ENCODE measurements at regions not wholly inside any gene's neighbourhood (a gene's known extent, or its start where the extent isn't known, plus 50 kb on each side); places are given as distances from the start of the nearest gene placed in this dataset.

GRCh38 chr3:159482994-159483367 lies 505.7 kb upstream of the IL12A start:
- Histone ChIP-seq H3K27me3 (no peaks in the 10 kb centered on the region), H3K4me1 (no peaks in the 10 kb centered on the region), H3K27ac (no peak overlapping the region), H3K9me3 (no peaks in the 10 kb centered on the region), H3K4me3 (no peak overlapping the region), H3K36me3 (no peaks in the 10 kb centered on the region)
- no peak for TF ChIP-seq CTCF (IDR thresholded peaks at IDR 0.05)
- no peak for TF ChIP-seq POLR2A (IDR thresholded peaks at IDR 0.05)
- 62 to 75% methylated on average over 5 of the region's 5 CpGs for WGBS, 2 donors
- DNase-seq: no peak
- intact Hi-C loops (cut with DNase I): no loop called here

- no peak for TF ChIP-seq CTCF (IDR thresholded peaks at IDR 0.05)
- no peak for TF ChIP-seq POLR2A (IDR thresholded peaks at IDR 0.05)
- no peaks in the 10 kb centered on the region for H3K4me1 ChIP-seq
- no peaks in the 10 kb centered on the region for H3K36me3 ChIP-seq
- no peak overlapping the region for H3K4me3 ChIP-seq
- H3K9me3 ChIP-seq: no peaks in the 10 kb centered on the region
- 44 to 53% methylated on average over 2 of the region's 2 CpGs for WGBS, 2 donors
- DNase-seq: no peak
- no peak overlapping the region for H3K27ac ChIP-seq
- intact Hi-C loops (cut with DNase I): no loop called here
- H3K27me3 ChIP-seq: no peaks in the 10 kb centered on the region
Measured at GRCh38 chr3:159486580-159486979, 502.1 kb upstream of the IL12A start.

- Histone ChIP-seq H3K4me3 (no peak overlapping the region), H3K27ac (no peak overlapping the region), H3K27me3 (no peaks in the 10 kb centered on the region), H3K9me3 (no peaks in the 10 kb centered on the region), H3K4me1 (no peaks in the 10 kb centered on the region), H3K36me3 (no peaks in the 10 kb centered on the region)
- DNase-seq: no peak
- 45 to 57% methylated on average over 2 of the region's 2 CpGs for WGBS, 2 donors
- no peak for TF ChIP-seq POLR2A (IDR thresholded peaks at IDR 0.05)
- TF ChIP-seq CTCF (IDR thresholded peaks at IDR 0.05): no peak
- intact Hi-C loops (cut with DNase I): no loop called here
Measured at GRCh38 chr3:159487304-159487703, 501.3 kb upstream of the IL12A start.

GRCh38 chr3:159488602-159489001 lies 500.0 kb upstream of the IL12A start:
- DNase-seq: no peak
- 60 to 68% methylated on average over 2 of the region's 2 CpGs for WGBS, 2 donors
- TF ChIP-seq CTCF (IDR thresholded peaks at IDR 0.05) (no peak), POLR2A (IDR thresholded peaks at IDR 0.05) (no peak)
- intact Hi-C loops (cut with DNase I): no loop called here
- no peak overlapping the region for H3K4me3 ChIP-seq
- no peaks in the 10 kb centered on the region for H3K36me3 ChIP-seq
- H3K27ac ChIP-seq: no peak overlapping the region
- H3K4me1 ChIP-seq: no peaks in the 10 kb centered on the region
- no peaks in the 10 kb centered on the region for H3K27me3 ChIP-seq
- H3K9me3 ChIP-seq: no peaks in the 10 kb centered on the region

- no peaks in the 10 kb centered on the region for H3K27me3 ChIP-seq
- H3K27ac ChIP-seq: no peak overlapping the region
- intact Hi-C loops (cut with DNase I): no loop called here
- DNase-seq: no peak
- H3K36me3 ChIP-seq: no peaks in the 10 kb centered on the region
- H3K4me3 ChIP-seq: no peak overlapping the region
- TF ChIP-seq POLR2A (IDR thresholded peaks at IDR 0.05) (no peak), CTCF (IDR thresholded peaks at IDR 0.05) (no peak)
- H3K9me3 ChIP-seq: no peaks in the 10 kb centered on the region
- 75 to 83% methylated on average over 1 to 2 of the region's 2 CpGs for WGBS, 2 donors
- H3K4me1 ChIP-seq: no peaks in the 10 kb centered on the region
Measured at GRCh38 chr3:159497361-159497760, 491.3 kb upstream of the IL12A start.
